MM.1S (cell line): ENCODE measurements at regions not wholly inside any gene's neighbourhood (a gene's known extent, or its start where the extent isn't known, plus 50 kb on each side); places are given as distances from the start of the nearest gene placed in this dataset.

ENCODE experiments used
- DNase-seq: peaks from one replicate; pipeline ENCODE4 v3.0.0-alpha.2; 2015
- H2AFZ ChIP-seq: fragments of 300-600 bp; sonication (generic); 2 replicates; pipeline ENCODE4 v1.6.0; 2016; ENCODE audit warnings: antibody characterized with exemption, low read length
- H3F3A ChIP-seq: fragments of 300-600 bp; sonication (generic); 2 replicates; pipeline ENCODE4 v1.6.1; 2016; ENCODE audit warnings: mild to moderate bottlenecking, antibody characterized with exemption, low read length, moderate library complexity, mixed read lengths; ENCODE audit not compliant: insufficient read depth
- H3K27ac ChIP-seq: fragments of 300-600 bp; sonication (generic); 2 replicates; pipeline ENCODE4 v1.5.1; 2016; ENCODE audit warnings: mild to moderate bottlenecking, low read length
- H3K27me3 ChIP-seq: fragments of 300-600 bp; sonication (generic); replicated peaks from 2 replicates; pipeline ENCODE4 v1.6.0; 2016; ENCODE audit warnings: low read length; ENCODE audit not compliant: insufficient read depth
- H3K36me3 ChIP-seq: fragments of 300-600 bp; sonication (generic); replicated peaks from 2 replicates; pipeline ENCODE4 v1.6.1; 2016; ENCODE audit warnings: mild to moderate bottlenecking, low read length, mixed read lengths; ENCODE audit not compliant: insufficient read depth
- H3K4me1 ChIP-seq: fragments of 300-600 bp; sonication (generic); 2 replicates; pipeline ENCODE4 v1.6.1; 2016; ENCODE audit warnings: low read length, mixed read lengths
- H3K4me2 ChIP-seq: fragments of 300-600 bp; sonication (generic); 2 replicates; pipeline ENCODE4 v1.6.0; 2016; ENCODE audit warnings: low read depth, low read length
- H3K4me3 ChIP-seq: fragments of 300-600 bp; sonication (generic); 2 replicates; pipeline ENCODE4 v1.5.1; 2016; ENCODE audit warnings: low read length, mixed read lengths
- H3K79me2 ChIP-seq: fragments of 300-600 bp; sonication (generic); 2 replicates; pipeline ENCODE4 v1.6.1; 2016; ENCODE audit warnings: mixed run types, low read length, mixed read lengths
- H3K9ac ChIP-seq: fragments of 300-600 bp; sonication (generic); 2 replicates; pipeline ENCODE4 v1.6.1; 2016; ENCODE audit warnings: low read length, mixed read lengths
- H3K9me2 ChIP-seq: fragments of 300-600 bp; sonication (generic); replicated peaks from 2 replicates; pipeline ENCODE4 v1.6.1; 2016; ENCODE audit warnings: mild to moderate bottlenecking, low read length, mixed read lengths; ENCODE audit not compliant: insufficient read depth
- H3K9me3 ChIP-seq: fragments of 300-600 bp; sonication (generic); replicated peaks from 2 replicates; pipeline ENCODE4 v1.6.1; 2016; ENCODE audit warnings: mild to moderate bottlenecking, low read length, mixed read lengths; ENCODE audit not compliant: insufficient read depth
- H4K20me1 ChIP-seq: fragments of 300-600 bp; sonication (generic); 2 replicates; pipeline ENCODE4 v1.6.1; 2016; ENCODE audit warnings: mild to moderate bottlenecking, low read length, moderate library complexity, mixed read lengths; ENCODE audit not compliant: insufficient read depth
- CTCF ChIP-seq: fragments of 300-600 bp; sonication (generic); IDR thresholded peaks from 2 replicates; pipeline ENCODE4 v1.5.1; 2016; ENCODE audit warnings: antibody characterized with exemption, low read length, mixed read lengths
- EZH2 ChIP-seq: fragments of 300-600 bp; sonication (generic); optimal IDR thresholded peaks from 2 replicates; pipeline ENCODE3; 2017; ENCODE audit warnings: low read depth, mild to moderate bottlenecking, antibody characterized with exemption, low read length, mixed read lengths
- EZH2phosphoT487 ChIP-seq: fragments of 300-600 bp; sonication (generic); IDR thresholded peaks from 2 replicates; pipeline ENCODE4 v1.6.1; 2018; ENCODE audit warnings: antibody characterized with exemption, low read length

- no peaks in the 10 kb centered on the region for H4K20me1 ChIP-seq
- peak overlapping the region; percentile 91 for H3K9ac ChIP-seq
- peaks cover 5% of the 10 kb centered on the region; the same call in 1 of the 2 replicates for H3K79me2 ChIP-seq
- no peaks in the 10 kb centered on the region for H3K27me3 ChIP-seq
- peak overlapping the region; percentile 68 for H3K4me3 ChIP-seq
- H3K9me2 ChIP-seq: no peaks in the 10 kb centered on the region
- DNase-seq: peak; percentile 86
- peaks cover 55% of the 10 kb centered on the region for H3K4me1 ChIP-seq
- H3K27ac ChIP-seq: peak overlapping the region; percentile 98
- H3K36me3 ChIP-seq: no peaks in the 10 kb centered on the region
- peak overlapping the region; percentile 93 for H3K4me2 ChIP-seq
- H2AFZ ChIP-seq: peak overlapping the region; percentile 25
- no peaks in the 10 kb centered on the region for H3K9me3 ChIP-seq
- TF ChIP-seq EZH2phosphoT487 (no peak), EZH2 (no peak), CTCF (no peak)
- H3F3A ChIP-seq: peaks cover 43% of the 10 kb centered on the region
Measured at GRCh38 chr5:81852291-81853029, 101.6 kb upstream of the SSBP2 start.

GRCh38 chr5:81851481-81852178 lies 100.7 kb upstream of the SSBP2 start:
- Histone ChIP-seq H3K9me3 (no peaks in the 10 kb centered on the region), H3K4me1 (peaks cover 46% of the 10 kb centered on the region), H3K27me3 (no peaks in the 10 kb centered on the region), H3K27ac (peak overlapping the region; percentile 98), H4K20me1 (no peaks in the 10 kb centered on the region), H3K9ac (peak overlapping the region; percentile 90), H3K79me2 (peaks cover 5% of the 10 kb centered on the region; the same call in 1 of the 2 replicates), H2AFZ (peak overlapping the region; percentile 52), H3F3A (peaks cover 43% of the 10 kb centered on the region), H3K36me3 (no peaks in the 10 kb centered on the region), H3K4me2 (peak overlapping the region; percentile 61), H3K4me3 (peak overlapping the region; percentile 59), H3K9me2 (no peaks in the 10 kb centered on the region)
- TF ChIP-seq CTCF: no peak
- no peak for TF ChIP-seq EZH2
- no peak for TF ChIP-seq EZH2phosphoT487
- DNase-seq: peak; percentile 96

- Histone ChIP-seq H3K36me3 (no peaks in the 10 kb centered on the region), H4K20me1 (no peaks in the 10 kb centered on the region), H3K9me2 (no peaks in the 10 kb centered on the region), H2AFZ (peak overlapping the region; percentile 52), H3K79me2 (peaks cover 5% of the 10 kb centered on the region; the same call in 1 of the 2 replicates), H3K27me3 (no peaks in the 10 kb centered on the region), H3F3A (peaks cover 42% of the 10 kb centered on the region), H3K9me3 (no peaks in the 10 kb centered on the region), H3K4me1 (peaks cover 37% of the 10 kb centered on the region), H3K27ac (peak overlapping the region; percentile 98), H3K4me3 (peak overlapping the region; percentile 59), H3K4me2 (peak overlapping the region; percentile 61), H3K9ac (peak overlapping the region; percentile 90)
- DNase-seq: no peak
- TF ChIP-seq CTCF (no peak), EZH2phosphoT487 (no peak), EZH2 (no peak)
Measured at GRCh38 chr5:81850501-81851357, 99.8 kb upstream of the SSBP2 start.
